ENCODE measurements at regions not wholly inside any gene's neighbourhood (a gene's known extent, or its start where the extent isn't known, plus 50 kb on each side); places are given as distances from the start of the nearest gene placed in this dataset.

DNA sequence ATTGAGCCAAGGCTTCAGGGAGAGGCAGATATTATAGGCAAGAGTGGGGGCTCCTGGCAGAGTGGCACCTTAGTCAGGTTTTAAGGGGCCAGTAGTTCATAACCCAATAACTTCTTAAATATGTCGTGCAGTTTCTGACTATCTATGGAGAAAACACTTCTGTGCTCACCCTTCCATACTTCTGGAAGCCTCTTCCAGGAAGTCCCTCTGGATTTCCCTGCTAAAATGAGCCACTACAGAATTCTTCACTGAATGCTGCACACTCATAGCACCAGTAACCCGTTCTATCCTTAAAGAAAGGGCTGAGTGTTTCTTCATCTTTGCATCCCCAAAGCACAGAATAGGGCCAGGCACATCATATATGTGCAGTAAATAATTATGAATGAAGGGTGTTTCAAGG is 198.5 kb upstream of the SLC24A3 start:
- TF ChIP-seq, protein P1, sequence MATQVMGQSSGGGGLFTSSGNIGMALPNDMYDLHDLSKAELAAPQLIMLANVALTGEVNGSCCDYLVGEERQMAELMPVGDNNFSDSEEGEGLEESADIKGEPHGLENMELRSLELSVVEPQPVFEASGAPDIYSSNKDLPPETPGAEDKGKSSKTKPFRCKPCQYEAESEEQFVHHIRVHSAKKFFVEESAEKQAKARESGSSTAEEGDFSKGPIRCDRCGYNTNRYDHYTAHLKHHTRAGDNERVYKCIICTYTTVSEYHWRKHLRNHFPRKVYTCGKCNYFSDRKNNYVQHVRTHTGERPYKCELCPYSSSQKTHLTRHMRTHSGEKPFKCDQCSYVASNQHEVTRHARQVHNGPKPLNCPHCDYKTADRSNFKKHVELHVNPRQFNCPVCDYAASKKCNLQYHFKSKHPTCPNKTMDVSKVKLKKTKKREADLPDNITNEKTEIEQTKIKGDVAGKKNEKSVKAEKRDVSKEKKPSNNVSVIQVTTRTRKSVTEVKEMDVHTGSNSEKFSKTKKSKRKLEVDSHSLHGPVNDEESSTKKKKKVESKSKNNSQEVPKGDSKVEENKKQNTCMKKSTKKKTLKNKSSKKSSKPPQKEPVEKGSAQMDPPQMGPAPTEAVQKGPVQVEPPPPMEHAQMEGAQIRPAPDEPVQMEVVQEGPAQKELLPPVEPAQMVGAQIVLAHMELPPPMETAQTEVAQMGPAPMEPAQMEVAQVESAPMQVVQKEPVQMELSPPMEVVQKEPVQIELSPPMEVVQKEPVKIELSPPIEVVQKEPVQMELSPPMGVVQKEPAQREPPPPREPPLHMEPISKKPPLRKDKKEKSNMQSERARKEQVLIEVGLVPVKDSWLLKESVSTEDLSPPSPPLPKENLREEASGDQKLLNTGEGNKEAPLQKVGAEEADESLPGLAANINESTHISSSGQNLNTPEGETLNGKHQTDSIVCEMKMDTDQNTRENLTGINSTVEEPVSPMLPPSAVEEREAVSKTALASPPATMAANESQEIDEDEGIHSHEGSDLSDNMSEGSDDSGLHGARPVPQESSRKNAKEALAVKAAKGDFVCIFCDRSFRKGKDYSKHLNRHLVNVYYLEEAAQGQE (IDR thresholded peaks at IDR 0.05; ENCODE audit: borderline replicate concordance): no peak
- TF ChIP-seq, protein P2, sequence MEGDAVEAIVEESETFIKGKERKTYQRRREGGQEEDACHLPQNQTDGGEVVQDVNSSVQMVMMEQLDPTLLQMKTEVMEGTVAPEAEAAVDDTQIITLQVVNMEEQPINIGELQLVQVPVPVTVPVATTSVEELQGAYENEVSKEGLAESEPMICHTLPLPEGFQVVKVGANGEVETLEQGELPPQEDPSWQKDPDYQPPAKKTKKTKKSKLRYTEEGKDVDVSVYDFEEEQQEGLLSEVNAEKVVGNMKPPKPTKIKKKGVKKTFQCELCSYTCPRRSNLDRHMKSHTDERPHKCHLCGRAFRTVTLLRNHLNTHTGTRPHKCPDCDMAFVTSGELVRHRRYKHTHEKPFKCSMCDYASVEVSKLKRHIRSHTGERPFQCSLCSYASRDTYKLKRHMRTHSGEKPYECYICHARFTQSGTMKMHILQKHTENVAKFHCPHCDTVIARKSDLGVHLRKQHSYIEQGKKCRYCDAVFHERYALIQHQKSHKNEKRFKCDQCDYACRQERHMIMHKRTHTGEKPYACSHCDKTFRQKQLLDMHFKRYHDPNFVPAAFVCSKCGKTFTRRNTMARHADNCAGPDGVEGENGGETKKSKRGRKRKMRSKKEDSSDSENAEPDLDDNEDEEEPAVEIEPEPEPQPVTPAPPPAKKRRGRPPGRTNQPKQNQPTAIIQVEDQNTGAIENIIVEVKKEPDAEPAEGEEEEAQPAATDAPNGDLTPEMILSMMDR (IDR thresholded peaks at IDR 0.05; ENCODE audit: poor library complexity, severe bottlenecking): no peak
- TF ChIP-seq MXI1 (conservative IDR thresholded peaks at IDR 0.05; ENCODE audit: poor library complexity, severe bottlenecking): no peak
- no peak for TF ChIP-seq EP300 (conservative IDR thresholded peaks at IDR 0.05; ENCODE audit: poor library complexity, severe bottlenecking)
- TF ChIP-seq POLR2AphosphoS5 (IDR thresholded peaks at IDR 0.05): no peak
- TF ChIP-seq EZH2 (IDR thresholded peaks at IDR 0.05; ENCODE audit: borderline replicate concordance, insufficient read depth, low read length, poor library complexity, severe bottlenecking): no peak
- no peak for TF ChIP-seq RAD21 (conservative IDR thresholded peaks at IDR 0.05)

Measured in neural cell (in vitro differentiated cells).